GM21381 (cell line): ENCODE measurements at regions not wholly inside any gene's neighbourhood (a gene's known extent, or its start where the extent isn't known, plus 50 kb on each side); places are given as distances from the start of the nearest gene placed in this dataset.
A peak's percentile ranks its signal among the peaks of the same experiment; 100 is the strongest.

Experiments used
- ATAC-seq: cut with Tn5 transposase; IDR thresholded peaks from one replicate; pipeline ENCODE4 v1.9.1; 2021; ENCODE audit warnings: mild to moderate bottlenecking, moderate library complexity; ENCODE audit not compliant: unreplicated experiment

DNA sequence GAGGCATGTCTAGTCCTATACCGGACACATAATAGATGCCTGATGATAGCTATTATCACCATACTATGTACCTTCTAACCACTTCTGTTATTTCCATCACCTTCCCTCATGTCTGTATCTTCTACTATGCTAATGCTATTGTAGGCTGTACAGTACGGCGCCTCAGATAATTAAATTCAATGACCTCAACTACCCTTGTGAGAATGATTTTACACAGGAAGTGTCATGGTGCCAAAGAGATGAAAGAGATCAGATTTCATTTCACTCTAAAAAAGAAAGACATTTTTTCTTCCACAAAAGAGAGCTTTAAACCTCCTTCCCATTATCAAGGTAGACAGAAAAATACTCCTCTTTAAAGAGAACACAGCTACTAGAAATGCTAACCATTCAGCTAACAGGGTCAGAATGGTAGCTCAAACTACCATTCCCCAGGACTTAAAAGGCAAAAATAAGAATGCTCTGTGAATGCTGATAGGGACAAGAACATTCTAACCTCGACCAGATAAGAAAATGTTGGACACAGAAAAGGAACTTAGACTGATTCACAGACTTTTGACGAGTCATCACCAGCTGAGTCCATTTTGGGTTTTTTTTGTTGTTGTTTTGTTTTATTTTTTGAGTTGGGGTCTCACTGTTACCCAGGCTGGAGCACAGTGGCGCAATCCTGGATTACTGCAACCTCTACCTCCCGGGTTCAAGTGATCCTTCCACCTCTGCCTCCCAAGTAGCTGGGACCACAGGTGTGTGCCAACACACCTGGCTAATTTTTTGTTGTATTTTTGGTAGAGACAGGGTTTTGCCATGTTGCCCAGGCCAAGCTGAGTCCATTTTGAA is 99.2 kb upstream of the RAPGEF2 start:
- ATAC-seq, result no peak

DNA sequence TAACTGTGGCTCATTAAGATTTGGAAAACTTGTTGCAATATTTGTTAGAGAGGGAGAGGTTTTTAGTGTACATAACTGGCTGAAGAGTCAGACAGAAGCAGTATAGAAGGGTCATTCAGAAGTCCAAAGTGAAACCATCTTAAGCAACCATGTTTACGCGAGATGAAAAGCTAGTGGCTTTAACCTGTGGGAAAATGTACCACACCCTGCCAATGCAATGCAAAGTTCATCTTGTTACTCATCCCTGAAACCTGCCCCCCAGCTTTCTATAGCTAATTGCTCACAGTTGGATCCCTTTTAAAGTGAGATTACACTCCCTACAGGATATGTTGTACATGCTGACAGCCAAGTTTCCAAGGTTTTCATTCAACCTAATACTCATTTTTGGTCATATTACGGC is 96.7 kb upstream of the RAPGEF2 start:
- no peak for ATAC-seq

DNA sequence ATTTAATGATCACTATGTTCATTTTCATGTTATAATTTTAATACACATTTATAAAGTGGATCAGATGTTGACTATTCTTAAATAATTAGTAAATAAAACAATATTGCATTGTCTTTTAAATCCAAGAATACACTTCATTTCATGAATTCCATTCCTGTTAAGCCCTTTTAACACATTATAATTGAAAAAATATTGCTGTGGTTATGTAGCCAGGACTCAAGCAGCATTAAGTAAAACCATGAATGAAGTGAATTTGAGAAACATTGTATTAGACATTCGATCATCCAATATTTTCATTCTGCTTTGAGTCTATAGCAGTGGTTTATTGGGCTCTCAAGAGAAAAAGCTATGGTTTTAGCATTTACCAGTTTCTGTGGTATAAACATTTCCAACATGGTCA is 94.2 kb upstream of the RAPGEF2 start:
- no peak for ATAC-seq

DNA sequence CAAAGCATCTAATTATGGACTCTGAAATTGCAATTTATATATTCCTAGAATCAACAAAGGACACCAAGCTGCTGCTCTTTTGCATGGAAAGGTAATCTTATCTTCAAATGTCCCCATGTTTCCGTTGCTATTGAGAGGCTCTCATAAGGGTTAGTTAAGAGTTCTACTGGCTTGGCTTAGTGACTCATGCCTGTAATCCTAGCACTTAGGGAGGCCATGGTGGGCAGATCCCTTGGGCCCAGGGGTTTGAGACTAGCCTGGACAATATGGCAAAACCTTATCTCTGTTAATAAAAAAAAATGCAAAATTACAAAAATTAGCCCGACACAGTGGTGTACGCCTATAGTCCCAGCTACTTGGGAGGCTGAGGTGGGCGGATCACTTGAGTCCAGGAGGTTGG is 93.4 kb upstream of the RAPGEF2 start:
- ATAC-seq, result no peak

DNA sequence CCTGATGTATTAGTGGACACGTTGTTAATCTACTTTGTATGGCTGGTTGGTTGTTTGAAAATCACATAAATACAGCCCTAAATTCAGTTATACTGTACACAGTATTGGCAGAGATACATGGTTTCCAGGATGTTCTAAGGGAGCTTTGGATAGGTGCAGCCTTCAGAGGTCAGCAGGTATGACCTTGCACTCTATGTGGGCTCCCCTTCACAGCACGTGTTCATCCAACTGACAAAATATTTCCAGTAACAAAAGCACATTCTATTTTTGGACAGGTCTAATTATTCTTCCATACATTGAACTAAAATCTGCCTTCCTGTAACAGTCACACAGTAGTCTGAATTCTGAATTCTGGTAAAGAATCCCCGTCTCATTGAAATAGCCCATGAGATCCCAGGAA is 92.8 kb upstream of the RAPGEF2 start:
- no peak for ATAC-seq

DNA sequence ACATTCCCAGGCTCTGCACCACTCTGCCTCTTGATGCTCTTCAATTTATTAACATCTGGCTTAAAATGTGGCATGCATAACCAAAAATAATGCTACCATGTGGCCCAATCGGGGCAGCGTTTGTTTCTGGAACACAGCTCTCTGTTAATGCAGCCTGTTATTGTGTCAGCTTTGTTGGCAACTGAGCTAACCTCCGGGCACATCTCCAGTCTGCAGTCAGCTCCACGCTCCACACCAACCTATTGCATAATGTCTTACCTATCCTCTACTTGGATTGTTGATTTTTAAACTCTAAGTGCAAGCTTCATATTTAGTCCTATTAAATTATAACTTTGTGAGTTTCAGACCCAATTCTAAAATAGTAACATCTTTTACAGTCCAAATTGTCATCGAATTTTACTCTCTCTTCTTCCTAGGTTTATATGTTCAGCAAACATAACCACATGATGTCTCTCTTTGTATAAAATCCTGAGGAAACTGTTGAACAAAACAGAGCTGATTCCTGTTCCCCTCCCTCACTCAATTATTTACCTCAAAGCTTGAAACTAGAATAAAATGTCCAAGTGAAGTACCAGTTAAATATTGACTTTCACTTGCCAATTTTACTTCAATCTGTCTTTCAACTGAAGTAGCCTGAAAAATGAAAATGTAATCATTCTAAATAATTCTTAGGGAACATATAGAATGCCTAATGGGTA is 92.2 kb upstream of the RAPGEF2 start:
- no peak for ATAC-seq

DNA sequence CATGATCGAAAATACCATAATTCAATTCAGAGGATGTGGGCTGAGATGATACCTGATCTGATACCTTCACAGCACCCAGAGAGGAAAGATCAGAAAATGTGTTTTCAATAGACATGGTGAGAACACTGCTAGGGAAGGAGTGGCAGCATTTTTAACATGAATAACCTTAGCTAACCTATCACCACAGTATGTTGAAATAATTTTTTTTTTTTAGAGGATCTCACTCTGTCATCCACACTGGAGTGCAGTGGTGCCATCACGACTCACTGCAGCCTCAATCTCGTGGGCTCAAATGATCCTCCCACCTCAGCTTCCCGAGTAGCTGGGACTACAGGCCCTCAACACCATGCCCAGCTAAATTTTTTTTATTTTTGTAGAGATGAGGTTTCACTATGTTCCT is 90.5 kb upstream of the RAPGEF2 start:
- ATAC-seq, result no peak

DNA sequence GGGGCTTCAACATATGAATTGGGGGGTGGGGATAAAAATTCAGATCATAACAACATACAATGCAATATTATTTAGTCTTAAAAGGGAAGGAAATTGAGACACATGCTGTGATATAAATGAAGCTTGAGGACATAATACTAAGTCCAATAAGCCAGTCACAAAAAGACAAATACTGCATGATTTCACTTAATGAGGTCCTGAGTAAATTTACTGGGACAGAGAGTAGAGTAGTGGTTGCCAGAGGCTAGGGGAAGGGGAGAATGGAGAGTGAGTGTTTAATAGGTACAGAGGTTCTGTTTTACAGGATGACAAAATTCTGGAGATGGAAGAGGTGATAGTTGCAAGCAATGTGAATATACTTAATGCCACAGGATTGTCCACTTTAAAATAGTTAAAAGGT is 89.2 kb upstream of the RAPGEF2 start:
- no peak for ATAC-seq

DNA sequence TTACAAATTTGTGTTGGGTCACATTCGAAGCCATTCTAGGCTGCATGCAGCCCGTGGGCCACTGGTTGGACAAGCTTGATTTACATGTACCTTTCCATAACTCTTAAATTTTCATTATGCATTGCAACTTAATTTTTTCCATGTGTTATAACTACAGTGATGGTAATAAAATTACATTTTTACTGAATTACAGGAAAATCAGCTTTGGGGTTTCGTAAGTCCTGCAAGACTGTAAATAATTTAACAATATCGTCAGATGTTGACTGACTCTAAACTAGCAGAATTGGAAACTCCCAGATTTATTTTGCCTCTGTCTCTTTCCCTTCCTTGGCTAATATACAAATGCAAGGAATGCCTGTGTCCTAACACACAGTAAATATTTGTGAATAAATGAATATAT is 88.0 kb upstream of the RAPGEF2 start:
- ATAC-seq, result no peak

DNA sequence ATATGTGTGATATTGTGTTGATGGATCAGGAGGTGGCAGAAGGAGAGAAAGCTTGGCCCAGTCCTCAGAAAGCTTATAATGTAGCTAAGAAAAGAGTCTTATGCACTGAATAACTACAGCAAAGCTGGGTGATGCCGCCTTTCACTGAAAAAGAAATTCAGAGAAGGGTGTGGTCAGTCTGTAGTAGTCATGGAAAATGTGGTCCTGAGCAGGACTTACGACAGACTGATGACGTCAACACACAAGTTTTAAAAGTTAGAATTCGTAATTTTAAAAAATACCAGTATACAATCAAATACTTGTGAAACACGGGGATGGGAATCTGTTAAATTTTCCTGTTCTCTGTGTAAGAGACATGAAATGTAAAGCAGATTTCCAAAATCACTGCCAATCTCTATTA is 87.0 kb upstream of the RAPGEF2 start:
- ATAC-seq, result no peak

DNA sequence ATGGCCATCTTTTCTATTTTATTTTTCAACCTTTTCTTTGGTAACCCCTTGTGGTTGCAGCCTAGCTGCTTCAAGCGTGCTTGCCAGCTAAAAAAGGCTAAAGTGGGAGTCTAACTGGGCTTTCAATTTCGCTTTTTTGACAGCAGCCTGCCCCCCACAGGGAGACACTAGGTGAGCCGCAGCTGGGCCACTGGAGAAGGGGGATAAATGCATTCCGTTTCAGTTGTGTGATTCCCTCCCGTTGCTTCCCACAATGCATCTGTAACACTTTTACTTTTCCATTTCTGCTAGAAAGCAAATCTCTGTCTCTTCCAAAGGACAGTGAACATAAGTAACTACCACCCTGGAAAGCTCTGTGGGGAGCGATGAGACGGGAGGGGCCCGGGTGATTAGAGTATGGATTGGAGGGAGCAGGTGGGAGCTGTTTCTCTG is 86.3 kb upstream of the RAPGEF2 start:
- ATAC-seq, result peak; percentile 43

DNA sequence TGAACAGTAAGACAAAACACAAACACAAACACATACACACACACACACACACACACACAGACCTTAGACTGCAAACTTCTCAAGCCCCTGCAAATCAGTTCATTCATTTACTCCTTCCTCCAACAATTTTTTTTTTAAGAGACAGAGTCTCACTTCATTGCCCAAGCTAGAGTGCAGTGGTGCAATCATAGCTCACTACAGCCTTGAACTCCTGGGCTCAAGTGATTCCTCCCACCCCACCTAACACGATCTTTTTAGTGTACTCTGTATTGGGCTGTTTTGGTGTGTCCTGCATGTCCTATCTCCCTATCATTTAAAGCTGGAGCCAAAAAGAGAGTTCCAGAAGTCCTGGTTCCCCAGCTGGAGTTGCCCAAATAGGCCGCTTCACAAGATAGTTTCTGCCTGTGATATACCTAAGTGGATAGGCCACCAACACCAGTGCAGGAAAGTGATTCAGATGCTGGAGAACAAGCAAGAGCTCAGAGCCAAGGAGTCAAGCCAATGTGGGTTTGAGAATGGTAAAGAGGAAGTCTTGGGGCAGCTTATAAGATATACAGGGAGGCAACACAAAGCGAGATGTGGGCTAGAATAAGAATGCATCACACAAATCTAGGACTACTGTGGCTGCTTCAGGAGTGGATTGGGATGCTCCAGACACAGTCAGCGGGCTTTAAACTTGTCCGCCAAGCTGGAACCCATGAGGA is 85.4 kb upstream of the RAPGEF2 start:
- ATAC-seq, result peak; percentile 34

DNA sequence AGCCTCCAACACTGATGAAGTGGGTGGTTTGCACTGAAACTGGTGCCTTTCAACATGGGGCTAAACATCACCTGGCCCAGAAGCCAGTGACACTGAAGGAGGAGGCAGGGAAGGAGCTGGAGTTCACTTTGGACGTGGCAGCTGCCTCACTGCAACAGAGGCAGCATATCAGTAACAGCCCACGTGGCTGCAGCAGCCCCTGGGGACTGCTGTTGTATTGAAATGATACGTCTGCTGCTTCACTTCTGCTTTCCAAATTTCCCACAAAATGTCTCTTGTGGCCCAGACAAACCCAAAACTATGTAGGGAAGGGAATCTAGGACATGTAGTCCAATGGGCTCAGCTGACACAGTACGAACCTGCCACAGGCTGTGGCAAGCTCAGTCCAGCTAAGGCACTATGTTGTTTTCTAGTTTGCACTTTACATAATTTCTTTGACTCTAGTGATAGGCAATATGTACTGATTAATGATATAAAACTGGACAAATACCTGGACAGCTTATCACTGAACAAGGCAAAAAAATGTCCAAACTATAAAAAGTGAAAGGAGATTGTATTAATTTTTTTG is 84.7 kb upstream of the RAPGEF2 start:
- peak; percentile 95 for ATAC-seq

DNA sequence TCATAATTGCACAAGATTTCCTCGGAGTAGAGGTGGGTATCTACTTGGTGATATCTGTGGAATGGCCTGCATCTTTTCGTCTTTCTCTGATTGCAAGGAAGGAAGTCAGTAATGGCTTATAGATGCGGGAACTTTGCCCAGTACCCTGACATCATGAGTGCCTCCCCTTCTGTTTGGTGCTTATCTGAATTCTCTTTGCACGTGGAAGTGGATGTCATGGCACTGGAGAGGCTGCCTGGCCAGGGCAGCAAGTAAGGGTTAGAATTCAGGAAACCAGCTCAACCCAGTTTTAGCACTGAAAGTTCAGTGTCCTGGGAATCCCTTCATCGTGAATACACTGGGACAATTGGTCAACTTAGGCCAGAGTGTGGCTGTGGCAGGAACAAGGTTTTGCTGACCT is 83.5 kb upstream of the RAPGEF2 start:
- ATAC-seq, result no peak

DNA sequence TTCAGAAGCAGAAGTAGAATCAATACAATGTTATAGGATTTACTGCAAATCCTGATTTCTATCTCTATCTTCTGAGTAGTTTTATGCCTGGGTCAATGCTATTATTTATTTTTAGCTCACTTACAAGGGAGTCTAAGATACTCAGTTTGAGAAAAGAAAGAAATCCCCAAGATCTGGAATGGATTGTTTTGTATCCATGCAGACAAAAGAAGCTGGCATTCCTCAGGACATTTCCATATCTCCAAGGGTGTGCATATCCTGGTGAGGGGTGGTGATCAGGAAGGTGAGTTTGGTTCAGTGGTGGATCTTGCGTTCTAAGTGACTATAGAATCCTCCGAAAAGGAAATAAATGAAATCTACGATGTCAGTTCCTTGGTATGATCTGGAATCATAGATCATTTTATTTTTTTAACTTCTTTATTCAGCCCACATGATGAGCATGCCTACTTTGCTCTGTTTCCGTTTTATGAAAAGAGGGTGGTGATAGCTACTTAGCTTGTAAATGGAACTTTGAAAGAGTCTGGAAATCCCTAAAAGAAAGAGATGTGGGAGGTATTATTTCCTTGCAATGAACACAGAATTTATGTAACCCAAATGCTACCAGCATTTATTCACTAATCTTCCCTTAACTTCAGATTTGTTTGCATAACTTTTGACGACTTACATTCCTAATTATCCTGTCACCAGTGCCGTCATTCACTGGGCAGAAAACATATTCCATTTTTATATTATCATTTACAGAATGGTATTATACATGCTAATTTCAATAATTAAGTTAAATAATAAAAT is 81.1 kb upstream of the RAPGEF2 start:
- ATAC-seq, result no peak

DNA sequence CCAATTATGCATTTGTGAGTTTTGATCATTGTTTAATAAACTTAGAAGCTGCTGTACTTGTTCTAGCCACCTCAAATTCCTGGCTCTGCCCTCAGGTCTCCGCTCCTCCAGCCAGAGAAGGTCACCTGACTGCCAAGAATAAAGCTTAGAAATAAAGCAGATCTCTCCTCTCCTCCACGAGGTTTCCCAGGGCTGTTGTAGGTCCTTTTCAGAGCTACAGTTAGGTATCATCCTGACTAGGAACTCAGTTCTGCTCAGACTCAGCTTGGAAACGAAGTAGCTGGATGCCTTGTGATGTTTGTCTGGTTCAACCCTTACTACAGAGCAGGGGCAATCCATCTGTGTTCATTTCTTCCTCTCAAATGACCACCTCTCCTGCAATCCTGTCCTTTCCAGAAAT is 79.1 kb upstream of the RAPGEF2 start:
- ATAC-seq, result no peak

DNA sequence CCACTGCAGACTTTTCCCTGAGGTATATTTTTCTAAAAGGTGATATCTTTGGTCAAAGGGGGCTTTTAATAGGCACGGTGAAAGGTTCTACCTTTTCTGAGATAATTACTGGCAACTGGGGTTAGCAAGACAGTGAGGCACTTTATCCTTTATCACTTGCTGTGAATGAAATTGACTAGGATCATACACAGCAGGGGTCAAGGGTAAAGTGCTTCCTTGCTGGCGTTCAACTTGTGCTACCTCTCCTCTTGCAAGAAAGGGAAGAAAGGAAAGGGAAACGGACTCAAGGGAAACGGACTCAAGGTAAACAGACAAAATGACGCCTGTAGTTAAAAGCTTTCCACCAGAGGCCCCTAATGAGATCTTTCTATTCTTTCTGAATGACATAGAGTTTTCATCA is 78.6 kb upstream of the RAPGEF2 start:
- ATAC-seq, result no peak

DNA sequence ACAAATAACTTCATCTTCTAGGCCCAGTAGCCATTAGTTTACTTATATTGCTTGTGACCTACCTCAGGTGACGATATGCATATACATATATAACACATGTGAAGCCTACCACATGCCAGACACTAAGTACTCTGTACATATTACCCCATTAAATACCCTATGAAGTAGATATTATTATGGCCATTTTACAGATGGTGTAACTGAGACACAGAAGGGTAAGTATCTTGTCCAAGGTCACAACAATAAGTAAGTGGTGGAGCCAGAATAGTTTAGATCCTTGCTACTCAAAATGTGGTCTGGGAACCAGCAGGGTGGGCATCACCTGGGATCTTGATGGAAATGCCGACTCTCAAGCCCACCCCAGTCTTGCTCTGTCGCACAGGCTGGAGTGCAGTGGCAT is 78.1 kb upstream of the RAPGEF2 start:
- no peak for ATAC-seq

DNA sequence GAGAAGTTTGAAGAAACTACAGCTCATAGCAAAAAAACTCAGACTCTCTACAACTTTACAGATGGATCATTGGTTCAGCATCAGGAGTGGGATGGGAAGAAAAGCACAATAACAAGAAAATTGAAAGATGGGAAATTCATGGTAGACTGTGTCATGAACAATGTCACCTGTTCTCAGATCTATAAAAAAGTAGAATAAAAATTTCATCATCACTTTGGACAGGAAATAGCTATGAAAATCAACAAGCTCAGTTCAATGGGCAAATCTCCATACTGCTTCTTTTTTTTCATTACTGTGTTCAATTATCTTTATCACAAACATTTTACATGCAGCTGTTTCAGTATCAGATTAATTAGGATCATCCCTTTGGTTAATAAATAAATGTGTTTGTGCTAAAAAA is 76.5 kb upstream of the RAPGEF2 start:
- no peak for ATAC-seq

DNA sequence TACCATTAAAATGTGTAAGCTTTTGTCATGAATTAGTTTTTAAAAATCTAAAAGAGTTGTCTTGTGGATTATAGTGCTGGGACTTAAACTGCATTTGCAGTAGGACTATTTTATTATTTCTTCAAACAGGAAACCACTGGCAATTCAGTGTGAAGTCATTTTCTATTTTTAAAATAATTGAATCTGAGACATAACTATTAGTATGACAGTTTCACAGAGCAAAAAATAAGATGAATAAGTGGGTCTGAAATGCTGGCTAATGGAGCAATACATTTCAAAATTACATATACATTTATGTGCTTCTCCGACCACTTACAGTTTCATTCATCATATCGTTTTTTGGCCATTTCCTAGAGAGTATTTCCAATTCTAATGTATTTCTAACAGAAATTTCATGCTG is 75.3 kb upstream of the RAPGEF2 start:
- no peak for ATAC-seq

DNA sequence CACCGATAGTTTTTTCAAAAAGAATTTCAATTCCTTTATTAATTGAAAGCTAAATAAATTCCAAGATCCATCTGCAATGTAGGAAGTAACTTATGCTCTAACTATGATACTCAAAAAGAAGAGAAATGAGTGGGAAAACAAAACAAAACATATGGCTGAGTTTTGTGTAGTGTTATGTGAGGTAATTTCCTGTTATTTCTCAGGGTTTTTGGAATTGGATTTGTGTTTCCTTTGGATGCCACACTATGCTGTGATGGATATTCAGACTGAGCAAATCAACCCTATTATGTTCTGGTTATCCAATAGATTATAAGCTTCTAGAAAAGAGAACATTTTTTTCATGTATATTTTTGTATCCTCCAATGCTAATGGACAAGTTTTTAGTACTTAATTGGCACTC is 73.4 kb upstream of the RAPGEF2 start:
- ATAC-seq, result no peak
